ENCODE measurements at regions not wholly inside any gene's neighbourhood (a gene's known extent, or its start where the extent isn't known, plus 50 kb on each side); places are given as distances from the start of the nearest gene placed in this dataset.

DNA sequence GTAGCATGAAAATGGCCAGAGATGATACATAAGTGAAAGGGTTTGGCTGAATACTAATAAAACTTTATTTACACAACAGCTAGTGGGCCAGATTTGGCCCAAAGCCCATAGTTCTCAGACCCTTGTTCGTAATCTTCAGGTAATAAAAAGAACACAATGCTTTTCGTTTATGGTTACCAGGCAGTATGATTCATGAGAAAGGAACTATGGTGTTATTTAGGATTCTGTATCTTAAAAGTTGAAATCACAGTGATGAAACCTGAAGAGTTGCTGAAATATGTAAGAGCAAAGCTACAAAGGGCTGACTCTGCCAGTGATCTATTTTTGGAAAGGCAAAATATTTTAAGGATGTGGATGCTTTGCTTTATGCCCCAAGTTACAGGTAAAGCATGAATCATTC is 192.7 kb downstream of the SMC2 start:
- TF ChIP-seq, protein P1, sequence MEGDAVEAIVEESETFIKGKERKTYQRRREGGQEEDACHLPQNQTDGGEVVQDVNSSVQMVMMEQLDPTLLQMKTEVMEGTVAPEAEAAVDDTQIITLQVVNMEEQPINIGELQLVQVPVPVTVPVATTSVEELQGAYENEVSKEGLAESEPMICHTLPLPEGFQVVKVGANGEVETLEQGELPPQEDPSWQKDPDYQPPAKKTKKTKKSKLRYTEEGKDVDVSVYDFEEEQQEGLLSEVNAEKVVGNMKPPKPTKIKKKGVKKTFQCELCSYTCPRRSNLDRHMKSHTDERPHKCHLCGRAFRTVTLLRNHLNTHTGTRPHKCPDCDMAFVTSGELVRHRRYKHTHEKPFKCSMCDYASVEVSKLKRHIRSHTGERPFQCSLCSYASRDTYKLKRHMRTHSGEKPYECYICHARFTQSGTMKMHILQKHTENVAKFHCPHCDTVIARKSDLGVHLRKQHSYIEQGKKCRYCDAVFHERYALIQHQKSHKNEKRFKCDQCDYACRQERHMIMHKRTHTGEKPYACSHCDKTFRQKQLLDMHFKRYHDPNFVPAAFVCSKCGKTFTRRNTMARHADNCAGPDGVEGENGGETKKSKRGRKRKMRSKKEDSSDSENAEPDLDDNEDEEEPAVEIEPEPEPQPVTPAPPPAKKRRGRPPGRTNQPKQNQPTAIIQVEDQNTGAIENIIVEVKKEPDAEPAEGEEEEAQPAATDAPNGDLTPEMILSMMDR (conservative IDR thresholded peaks at IDR 0.05 in 1 of 2, IDR thresholded peaks at IDR 0.05 in 1 of 2; ENCODE audit: extremely low read depth in 1 of 2, insufficient read depth in 1 of 2, low read depth in 1 of 2, low read length in 2 of 2): no peak
- TF ChIP-seq EZH2 (IDR thresholded peaks at IDR 0.05; ENCODE audit: borderline replicate concordance, low read length): no peak
